CD14-positive monocyte (primary cell): ENCODE measurements at regions not wholly inside any gene's neighbourhood (a gene's known extent, or its start where the extent isn't known, plus 50 kb on each side); places are given as distances from the start of the nearest gene placed in this dataset.

Source experiments
- DNase-seq, 3 donors: peaks; one replicate each; pipeline ENCODE4 v3.0.0-alpha.2; 2011 to 2022
- H2AFZ ChIP-seq: 2 replicates; pipeline ENCODE4 v1.6.0; 2012; ENCODE audit warnings: mild to moderate bottlenecking, low read depth, low read length, inconsistent platforms; ENCODE audit not compliant: insufficient read depth, poor library complexity, severe bottlenecking
- H3K27ac ChIP-seq, 2 donors: 1 replicate in 1 of 2; 2 replicates in 1 of 2; pipeline ENCODE4 v1.5.1; 2012 to 2013; ENCODE audit warnings: low read length in 2 of 2, control low read depth in 1 of 2, inconsistent platforms in 1 of 2, low read depth in 1 of 2, mild to moderate bottlenecking in 1 of 2
- H3K27me3 ChIP-seq, 2 donors: one replicate each; pipeline versions ENCODE4 v1.6.0 to v1.6.1; 2011 to 2013; ENCODE audit warnings: low read length in 2 of 2; ENCODE audit not compliant: control insufficient read depth in 2 of 2, insufficient read depth in 2 of 2
- H3K36me3 ChIP-seq, 2 donors: replicated peaks in 1 of 2; 1 replicate in 1 of 2; 2 replicates in 1 of 2; pipeline versions ENCODE4 v1.5.1 to v1.6.1; 2012 to 2013; ENCODE audit warnings: low read length in 2 of 2, control low read depth in 1 of 2, inconsistent platforms in 1 of 2, mild to moderate bottlenecking in 1 of 2; ENCODE audit not compliant: insufficient read depth in 2 of 2, control insufficient read depth in 1 of 2
- H3K4me1 ChIP-seq, 2 donors: 1 replicate in 1 of 2; 2 replicates in 1 of 2; pipeline versions ENCODE4 v1.5.1 to v1.6.1; 2012 to 2013; ENCODE audit warnings: low read length in 2 of 2, control low read depth in 1 of 2, inconsistent platforms in 1 of 2, mild to moderate bottlenecking in 1 of 2, moderate library complexity in 1 of 2; ENCODE audit not compliant: insufficient read depth in 2 of 2, control insufficient read depth in 1 of 2
- H3K4me2 ChIP-seq: replicated peaks from 2 replicates; pipeline ENCODE3; 2012; ENCODE audit warnings: low read length, moderate library complexity, mild to moderate bottlenecking; ENCODE audit not compliant: poor library complexity, severe bottlenecking; ENCODE audit errors: extremely low read depth
- H3K4me3 ChIP-seq, 3 experiments: fragments of 200-600 bp in 1 of 3; sonication (generic) in 1 of 3; replicated peaks in 1 of 3; 1 replicate in 2 of 3; 2 replicates in 1 of 3; pipeline ENCODE4 v1.5.1; 2011 to 2013; ENCODE audit warnings: low read length in 3 of 3, mild to moderate bottlenecking in 3 of 3, control low read depth in 2 of 3, low read depth in 2 of 3, inconsistent platforms in 1 of 3, moderate library complexity in 1 of 3
- H3K79me2 ChIP-seq: 2 replicates; pipeline ENCODE4 v1.6.0; 2012; ENCODE audit warnings: mild to moderate bottlenecking, control low read depth, inconsistent platforms, low read length, moderate library complexity; ENCODE audit not compliant: insufficient read depth
- H3K9ac ChIP-seq: 2 replicates; pipeline ENCODE4 v1.6.0; 2017; ENCODE audit warnings: low read length, mild to moderate bottlenecking; ENCODE audit not compliant: insufficient read depth, poor library complexity, severe bottlenecking
- H3K9me3 ChIP-seq, 2 donors: replicated peaks in 1 of 2; 1 replicate in 1 of 2; 2 replicates in 1 of 2; pipeline versions ENCODE4 v1.5.1 to v1.6.1; 2012 to 2013; ENCODE audit warnings: low read length in 2 of 2, control low read depth in 1 of 2; ENCODE audit not compliant: control insufficient read depth in 1 of 2, insufficient read depth in 1 of 2
- H4K20me1 ChIP-seq: 2 replicates; pipeline ENCODE4 v1.6.0; 2012; ENCODE audit warnings: mild to moderate bottlenecking, low read length, control low read depth, moderate library complexity; ENCODE audit not compliant: insufficient read depth
- H3K27ac Mint-ChIP-seq, 7 donors: one replicate each; pipeline ENCODE4 v1.8.0; 2020; ENCODE audit warnings: mild to moderate bottlenecking in 7 of 7, mixed read lengths in 7 of 7, moderate library complexity in 6 of 7, inconsistent platforms in 2 of 7
- H3K27me3 Mint-ChIP-seq, 3 donors: one replicate each; pipeline ENCODE4 v1.8.0; 2021 to 2022; ENCODE audit warnings: low read depth in 3 of 3, mild to moderate bottlenecking in 3 of 3, mixed read lengths in 3 of 3, moderate library complexity in 3 of 3, inconsistent platforms in 1 of 3
- H3K36me3 Mint-ChIP-seq, 2 donors: one replicate each; pipeline ENCODE4 v1.8.0; 2020; ENCODE audit warnings: mixed read lengths in 2 of 2, inconsistent platforms in 1 of 2, mild to moderate bottlenecking in 1 of 2
- H3K4me1 Mint-ChIP-seq: one replicate; pipeline ENCODE4 v1.8.0; 2020; ENCODE audit warnings: mild to moderate bottlenecking, mixed read lengths
- H3K4me3 Mint-ChIP-seq, 2 donors: one replicate each; pipeline ENCODE4 v1.8.0; 2020; ENCODE audit warnings: mild to moderate bottlenecking in 2 of 2, mixed read lengths in 2 of 2, moderate library complexity in 1 of 2
- H3K9me3 Mint-ChIP-seq, 7 donors: one replicate each; pipeline ENCODE4 v1.8.0; 2020 to 2022; ENCODE audit warnings: mixed read lengths in 7 of 7, mild to moderate bottlenecking in 6 of 7, moderate library complexity in 6 of 7, inconsistent platforms in 2 of 7
- WGBS: methylation state at CpG from one replicate; pipeline ENCODE4 v1.1.5; 2013; ENCODE audit warnings: missing lambda C conversion rate; ENCODE audit not compliant: insufficient coverage; 5-methylcytosine and 5-hydroxymethylcytosine counted together
- intact Hi-C, 2 donors: fragments of 100-400 bp; cut with micrococcal nuclease; formaldehyde crosslinking; loops; one replicate each; pipeline versions ENCODE4 v1.15.0 to v1.15.1; 2023
- TF ChIP-seq, protein P1 (sequence below): fragments of 200-600 bp; IDR thresholded peaks from one replicate; pipeline ENCODE4 v1.8.0; 2022; ENCODE audit warnings: antibody characterized with exemption, mild to moderate bottlenecking

DNA sequence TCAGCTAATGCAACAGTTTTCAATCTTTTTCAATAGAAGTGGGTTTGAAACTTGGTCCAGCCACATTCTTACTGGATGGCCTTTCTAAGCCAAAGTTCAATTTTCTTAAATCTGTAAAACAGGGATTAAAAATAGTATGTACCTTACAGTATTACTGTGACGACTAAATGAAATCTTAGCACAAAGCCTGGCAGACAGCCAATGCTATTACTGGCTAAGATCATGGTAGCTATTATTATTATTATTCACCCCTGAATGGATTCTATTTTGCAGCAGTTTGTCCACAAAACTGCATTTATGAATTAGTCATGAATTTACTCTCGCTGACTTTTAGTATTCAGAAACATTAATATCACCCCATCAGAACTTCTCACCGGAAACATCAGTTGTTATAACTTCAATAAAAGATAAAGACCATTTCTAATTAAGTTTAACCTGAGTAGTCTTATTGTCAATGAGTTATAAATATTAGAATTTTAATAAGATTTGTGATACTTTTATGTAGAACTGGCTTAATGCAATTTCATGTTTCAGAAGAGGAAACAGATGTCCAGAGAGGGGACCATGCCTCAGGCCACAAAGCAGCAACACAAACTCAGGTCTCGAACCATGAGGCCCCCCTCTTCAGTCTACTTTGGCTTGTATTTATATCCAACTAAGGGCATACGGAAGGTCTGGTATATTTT, 468.2 kb downstream of the ARHGEF28 start:
- no peaks in the 10 kb centered on the region for H4K20me1 ChIP-seq
- no peak for DNase-seq
- no peak overlapping the region for H3K4me3 ChIP-seq
- no peak overlapping the region for H3K4me2 ChIP-seq
- no peaks in the 10 kb centered on the region for H3K9me3 ChIP-seq
- intact Hi-C loops = no loop called here
- no peaks in the 10 kb centered on the region for H3K27me3 ChIP-seq
- Mint-ChIP-seq H3K27me3 (peaks cover 2 to 5% (median 2%) of the 10 kb centered on the region in 3 donors), H3K4me3 (no peak overlapping the region), H3K27ac (no peak overlapping the region), H3K36me3 (no peaks in the 10 kb centered on the region), H3K4me1 (no peaks in the 10 kb centered on the region), H3K9me3 (peaks cover 0 to under 1% (median 0%) of the 10 kb centered on the region in 7 donors)
- no CpG with 5 or more reads among the region's 5 CpGs for WGBS
- no peak overlapping the region for H3K9ac ChIP-seq
- H3K79me2 ChIP-seq = no peaks in the 10 kb centered on the region
- TF ChIP-seq, protein P1, sequence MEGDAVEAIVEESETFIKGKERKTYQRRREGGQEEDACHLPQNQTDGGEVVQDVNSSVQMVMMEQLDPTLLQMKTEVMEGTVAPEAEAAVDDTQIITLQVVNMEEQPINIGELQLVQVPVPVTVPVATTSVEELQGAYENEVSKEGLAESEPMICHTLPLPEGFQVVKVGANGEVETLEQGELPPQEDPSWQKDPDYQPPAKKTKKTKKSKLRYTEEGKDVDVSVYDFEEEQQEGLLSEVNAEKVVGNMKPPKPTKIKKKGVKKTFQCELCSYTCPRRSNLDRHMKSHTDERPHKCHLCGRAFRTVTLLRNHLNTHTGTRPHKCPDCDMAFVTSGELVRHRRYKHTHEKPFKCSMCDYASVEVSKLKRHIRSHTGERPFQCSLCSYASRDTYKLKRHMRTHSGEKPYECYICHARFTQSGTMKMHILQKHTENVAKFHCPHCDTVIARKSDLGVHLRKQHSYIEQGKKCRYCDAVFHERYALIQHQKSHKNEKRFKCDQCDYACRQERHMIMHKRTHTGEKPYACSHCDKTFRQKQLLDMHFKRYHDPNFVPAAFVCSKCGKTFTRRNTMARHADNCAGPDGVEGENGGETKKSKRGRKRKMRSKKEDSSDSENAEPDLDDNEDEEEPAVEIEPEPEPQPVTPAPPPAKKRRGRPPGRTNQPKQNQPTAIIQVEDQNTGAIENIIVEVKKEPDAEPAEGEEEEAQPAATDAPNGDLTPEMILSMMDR = no peak
- no peaks in the 10 kb centered on the region for H3K4me1 ChIP-seq
- H3K27ac ChIP-seq = no peak overlapping the region
- no peaks in the 10 kb centered on the region for H3K36me3 ChIP-seq
- no peak overlapping the region for H2AFZ ChIP-seq

DNA sequence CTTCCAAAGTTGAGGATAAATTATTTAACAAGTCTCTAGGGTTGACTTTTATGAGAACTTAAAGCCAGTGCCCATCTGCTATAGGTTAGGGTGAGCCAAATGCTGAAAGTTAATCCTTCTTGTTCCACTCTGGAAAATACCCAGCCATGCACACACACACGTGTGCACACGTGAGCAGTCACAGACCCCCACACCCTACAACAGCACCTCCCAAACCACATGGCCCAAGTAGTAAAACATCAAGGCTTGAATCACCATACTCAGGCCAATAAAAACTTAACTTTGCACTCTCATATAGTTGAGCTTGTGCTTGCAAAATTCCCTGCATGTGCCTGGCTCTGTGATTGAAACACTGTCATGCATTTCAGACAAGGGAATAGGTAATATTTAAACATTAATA, 467.6 kb downstream of the ARHGEF28 start:
- WGBS = 72% methylated on average over 2 of the region's 2 CpGs
- TF ChIP-seq, protein P1 = no peak
- H3K36me3 Mint-ChIP-seq = no peaks in the 10 kb centered on the region
- intact Hi-C loops = no loop called here
- no peak overlapping the region for H3K27ac Mint-ChIP-seq
- H3K27ac ChIP-seq = no peak overlapping the region
- peaks cover 2 to 8% (median 5%) of the 10 kb centered on the region in 3 donors for H3K27me3 Mint-ChIP-seq
- H3K9me3 ChIP-seq = no peaks in the 10 kb centered on the region
- H2AFZ ChIP-seq = no peak overlapping the region
- no peaks in the 10 kb centered on the region for H3K27me3 ChIP-seq
- H3K4me2 ChIP-seq = no peak overlapping the region
- no peaks in the 10 kb centered on the region for H3K9me3 Mint-ChIP-seq
- H3K4me1 Mint-ChIP-seq = no peaks in the 10 kb centered on the region
- H3K4me1 ChIP-seq = no peaks in the 10 kb centered on the region
- no peak overlapping the region for H3K4me3 ChIP-seq
- H3K9ac ChIP-seq = no peak overlapping the region
- DNase-seq = no peak
- no peaks in the 10 kb centered on the region for H4K20me1 ChIP-seq
- H3K79me2 ChIP-seq = no peaks in the 10 kb centered on the region
- no peak overlapping the region for H3K4me3 Mint-ChIP-seq
- H3K36me3 ChIP-seq = no peaks in the 10 kb centered on the region
